Uterus (tissue), 2 donors: ENCODE measurements at regions not wholly inside any gene's neighbourhood (a gene's known extent, or its start where the extent isn't known, plus 50 kb on each side); places are given as distances from the start of the nearest gene placed in this dataset.

Source experiments
- POLR2A ChIP-seq, 2 donors: fragments of 450-650 bp; IDR thresholded peaks; one replicate each; pipeline ENCODE4 v1.6.1; 2016; ENCODE audit warnings: antibody characterized with exemption in 2 of 2, mild to moderate bottlenecking in 1 of 2, moderate library complexity in 1 of 2
- TF ChIP-seq, protein P1 (sequence below), 4 experiments: fragments of 200-600 bp in 2 of 4; fragments of 450-650 bp in 2 of 4; sonication (generic) in 2 of 4; IDR thresholded peaks; one replicate each; pipeline ENCODE4 v1.5.1; 2016 to 2019; ENCODE audit warnings: antibody characterized with exemption in 4 of 4, mild to moderate bottlenecking in 2 of 4, moderate library complexity in 1 of 4

DNA sequence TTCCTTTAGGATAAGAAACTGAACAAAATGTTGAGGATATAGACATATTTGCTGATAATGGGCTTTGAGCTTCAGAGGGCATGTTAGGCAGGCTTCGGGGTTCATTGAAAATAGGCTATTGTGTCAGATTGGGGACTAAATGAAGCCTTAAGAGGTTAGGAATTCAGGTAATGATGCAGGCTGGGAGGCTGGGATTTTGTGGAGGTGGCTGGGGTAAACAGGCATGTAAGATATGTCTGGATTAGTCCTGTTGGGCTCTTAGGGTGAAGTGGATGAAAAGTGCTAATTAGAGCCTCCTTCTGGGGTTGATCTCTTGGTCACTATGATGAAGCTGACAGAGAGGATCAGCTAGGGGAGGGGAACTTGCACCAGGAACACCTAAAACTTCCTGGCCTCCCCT, 80.2 kb upstream of the ESX1 start:
- no peak for TF ChIP-seq POLR2A (IDR thresholded peaks at IDR 0.05)
- TF ChIP-seq, protein P1, sequence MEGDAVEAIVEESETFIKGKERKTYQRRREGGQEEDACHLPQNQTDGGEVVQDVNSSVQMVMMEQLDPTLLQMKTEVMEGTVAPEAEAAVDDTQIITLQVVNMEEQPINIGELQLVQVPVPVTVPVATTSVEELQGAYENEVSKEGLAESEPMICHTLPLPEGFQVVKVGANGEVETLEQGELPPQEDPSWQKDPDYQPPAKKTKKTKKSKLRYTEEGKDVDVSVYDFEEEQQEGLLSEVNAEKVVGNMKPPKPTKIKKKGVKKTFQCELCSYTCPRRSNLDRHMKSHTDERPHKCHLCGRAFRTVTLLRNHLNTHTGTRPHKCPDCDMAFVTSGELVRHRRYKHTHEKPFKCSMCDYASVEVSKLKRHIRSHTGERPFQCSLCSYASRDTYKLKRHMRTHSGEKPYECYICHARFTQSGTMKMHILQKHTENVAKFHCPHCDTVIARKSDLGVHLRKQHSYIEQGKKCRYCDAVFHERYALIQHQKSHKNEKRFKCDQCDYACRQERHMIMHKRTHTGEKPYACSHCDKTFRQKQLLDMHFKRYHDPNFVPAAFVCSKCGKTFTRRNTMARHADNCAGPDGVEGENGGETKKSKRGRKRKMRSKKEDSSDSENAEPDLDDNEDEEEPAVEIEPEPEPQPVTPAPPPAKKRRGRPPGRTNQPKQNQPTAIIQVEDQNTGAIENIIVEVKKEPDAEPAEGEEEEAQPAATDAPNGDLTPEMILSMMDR (IDR thresholded peaks at IDR 0.05), result no peak
